Erythroblast (primary cell): ENCODE measurements at regions not wholly inside any gene's neighbourhood (a gene's known extent, or its start where the extent isn't known, plus 50 kb on each side); places are given as distances from the start of the nearest gene placed in this dataset.

Source experiments
- GATA1 ChIP-seq: IDR thresholded peaks from 2 replicates; pipeline ENCODE4 v1.6.1; 2011; ENCODE audit warnings: low read depth, mild to moderate bottlenecking, control low read depth, low read length, moderate library complexity
- POLR2A ChIP-seq: IDR thresholded peaks from 2 replicates; pipeline ENCODE4 v1.6.1; 2011; ENCODE audit warnings: mild to moderate bottlenecking, low read length

- TF ChIP-seq POLR2A = no peak
- TF ChIP-seq GATA1 = no peak
These were observed 786.2 kb upstream of the GJE1 start for GRCh38 chr6:141346535-141346934.
